Liver (tissue), 2 donors: ENCODE measurements at regions not wholly inside any gene's neighbourhood (a gene's known extent, or its start where the extent isn't known, plus 50 kb on each side); places are given as distances from the start of the nearest gene placed in this dataset.

Source experiments
- YY1 ChIP-seq: IDR thresholded peaks from 2 replicates; pipeline ENCODE4 v1.6.1; 2016; ENCODE audit warnings: antibody characterized with exemption, mild to moderate bottlenecking
- TF ChIP-seq, protein P1 (sequence below): fragments of 150-350 bp; IDR thresholded peaks from 2 replicates; pipeline ENCODE4 v1.5.1; 2017; ENCODE audit warnings: improper control_type of control experiment, low read depth, low read length; ENCODE audit not compliant: missing input control
- donor health status: healthy.

- TF ChIP-seq, protein P1, sequence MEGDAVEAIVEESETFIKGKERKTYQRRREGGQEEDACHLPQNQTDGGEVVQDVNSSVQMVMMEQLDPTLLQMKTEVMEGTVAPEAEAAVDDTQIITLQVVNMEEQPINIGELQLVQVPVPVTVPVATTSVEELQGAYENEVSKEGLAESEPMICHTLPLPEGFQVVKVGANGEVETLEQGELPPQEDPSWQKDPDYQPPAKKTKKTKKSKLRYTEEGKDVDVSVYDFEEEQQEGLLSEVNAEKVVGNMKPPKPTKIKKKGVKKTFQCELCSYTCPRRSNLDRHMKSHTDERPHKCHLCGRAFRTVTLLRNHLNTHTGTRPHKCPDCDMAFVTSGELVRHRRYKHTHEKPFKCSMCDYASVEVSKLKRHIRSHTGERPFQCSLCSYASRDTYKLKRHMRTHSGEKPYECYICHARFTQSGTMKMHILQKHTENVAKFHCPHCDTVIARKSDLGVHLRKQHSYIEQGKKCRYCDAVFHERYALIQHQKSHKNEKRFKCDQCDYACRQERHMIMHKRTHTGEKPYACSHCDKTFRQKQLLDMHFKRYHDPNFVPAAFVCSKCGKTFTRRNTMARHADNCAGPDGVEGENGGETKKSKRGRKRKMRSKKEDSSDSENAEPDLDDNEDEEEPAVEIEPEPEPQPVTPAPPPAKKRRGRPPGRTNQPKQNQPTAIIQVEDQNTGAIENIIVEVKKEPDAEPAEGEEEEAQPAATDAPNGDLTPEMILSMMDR: no peak
- no peak for TF ChIP-seq YY1
Observed at GRCh38 chr6:938271-938905, 245.4 kb upstream of the EXOC2 start.
